ENCODE measurements at regions not wholly inside any gene's neighbourhood (a gene's known extent, or its start where the extent isn't known, plus 50 kb on each side); places are given as distances from the start of the nearest gene placed in this dataset.

DNA sequence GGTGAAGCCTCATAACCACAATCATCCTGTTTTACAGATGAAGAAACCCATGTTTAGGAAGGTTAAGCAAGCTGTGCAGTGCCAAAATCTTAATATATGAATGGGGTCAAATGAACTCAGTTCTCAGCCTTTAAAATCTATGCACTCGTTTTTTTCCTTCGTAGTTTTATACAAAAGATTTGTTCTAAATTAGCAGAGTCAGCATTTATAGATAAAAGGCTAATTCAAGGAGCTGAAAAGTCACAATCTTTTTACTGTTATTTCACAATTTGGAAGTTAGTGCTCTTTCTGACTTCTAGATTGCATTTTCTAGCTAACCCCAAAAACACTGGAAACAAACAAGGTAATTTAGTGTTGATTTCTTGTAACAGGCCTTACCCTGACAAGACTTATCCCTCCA is 766.9 kb upstream of the ADGRL4 start:
- TF ChIP-seq, protein P1, sequence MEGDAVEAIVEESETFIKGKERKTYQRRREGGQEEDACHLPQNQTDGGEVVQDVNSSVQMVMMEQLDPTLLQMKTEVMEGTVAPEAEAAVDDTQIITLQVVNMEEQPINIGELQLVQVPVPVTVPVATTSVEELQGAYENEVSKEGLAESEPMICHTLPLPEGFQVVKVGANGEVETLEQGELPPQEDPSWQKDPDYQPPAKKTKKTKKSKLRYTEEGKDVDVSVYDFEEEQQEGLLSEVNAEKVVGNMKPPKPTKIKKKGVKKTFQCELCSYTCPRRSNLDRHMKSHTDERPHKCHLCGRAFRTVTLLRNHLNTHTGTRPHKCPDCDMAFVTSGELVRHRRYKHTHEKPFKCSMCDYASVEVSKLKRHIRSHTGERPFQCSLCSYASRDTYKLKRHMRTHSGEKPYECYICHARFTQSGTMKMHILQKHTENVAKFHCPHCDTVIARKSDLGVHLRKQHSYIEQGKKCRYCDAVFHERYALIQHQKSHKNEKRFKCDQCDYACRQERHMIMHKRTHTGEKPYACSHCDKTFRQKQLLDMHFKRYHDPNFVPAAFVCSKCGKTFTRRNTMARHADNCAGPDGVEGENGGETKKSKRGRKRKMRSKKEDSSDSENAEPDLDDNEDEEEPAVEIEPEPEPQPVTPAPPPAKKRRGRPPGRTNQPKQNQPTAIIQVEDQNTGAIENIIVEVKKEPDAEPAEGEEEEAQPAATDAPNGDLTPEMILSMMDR (IDR thresholded peaks at IDR 0.05), result no peak
- TF ChIP-seq POLR2A (IDR thresholded peaks at IDR 0.05), result no peak
